ENCODE measurements at regions not wholly inside any gene's neighbourhood (a gene's known extent, or its start where the extent isn't known, plus 50 kb on each side); places are given as distances from the start of the nearest gene placed in this dataset.
"Not testable (repeated sequence)": the region's sequence is repeated elsewhere in the genome, so short reads cannot be mapped to it uniquely, and the experiment has no call there.

DNA sequence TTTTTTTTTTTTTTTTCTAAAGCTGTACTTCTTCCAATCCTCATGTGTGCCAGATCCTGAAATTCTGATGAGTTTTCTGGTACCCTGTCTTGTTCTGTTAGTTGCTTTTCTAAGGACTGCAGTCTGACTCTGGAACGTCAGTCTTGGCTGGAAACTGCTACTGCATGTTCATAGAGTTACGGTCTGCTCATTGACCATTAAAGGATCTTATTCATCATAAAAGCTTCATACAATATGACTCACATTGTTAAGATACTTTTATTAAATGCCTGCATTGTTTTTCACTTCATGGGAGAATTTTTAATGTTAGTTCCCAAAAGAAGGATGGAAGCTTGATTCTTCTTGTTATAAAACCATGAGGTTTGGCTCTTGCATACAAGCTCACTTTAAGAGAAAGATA is 233.6 kb downstream of the SYT10 start:
- Histone ChIP-seq H4K20me1 (replicated peaks; ENCODE audit: control insufficient read depth, extremely low read depth, insufficient read depth, low read length) (no peaks in the 10 kb centered on the region), H3K9ac (replicated peaks; ENCODE audit: extremely low read depth, insufficient read depth, low read length) (no peak overlapping the region), H3K27ac (ENCODE audit: insufficient read depth, low read depth, low read length) (no peak overlapping the region), H3K79me2 (ENCODE audit: control insufficient read depth, insufficient read depth, low read length) (no peaks in the 10 kb centered on the region), H3K27me3 (ENCODE audit: control insufficient read depth in 2 of 2, insufficient read depth in 2 of 2, low read length in 2 of 2) (no peaks in the 10 kb centered on the region), H3K9me3 (replicated peaks; ENCODE audit: control insufficient read depth, insufficient read depth, low read length) (no peaks in the 10 kb centered on the region), H3K4me3 (replicated peaks in 1 of 3; ENCODE audit: insufficient read depth in 1 of 3, low read depth in 1 of 3, low read length in 3 of 3) (no peak overlapping the region), H3K4me2 (ENCODE audit: insufficient read depth, low read length) (no peak overlapping the region), H2AFZ (ENCODE audit: low read depth, low read length) (no peak overlapping the region), H3K4me1 (ENCODE audit: control insufficient read depth, extremely low read depth, insufficient read depth, low read length) (no peaks in the 10 kb centered on the region), H3K9me1 (replicated peaks; ENCODE audit: control insufficient read depth, extremely low read depth, insufficient read depth, low read length) (no peaks in the 10 kb centered on the region), H3K36me3 (ENCODE audit: control insufficient read depth in 2 of 2, extremely low read depth in 1 of 2, insufficient read depth in 2 of 2, low read length in 2 of 2) (no peaks in the 10 kb centered on the region)
- ChIA-PET POLR2A (no interaction called here), CTCF (no interaction called here)
- BruUV-seq (replicated peaks): no TSS peak
- dilution Hi-C loops (cut with MboI; ENCODE audit: extremely low pct_ligation_motif_present, low sequenced_read_pairs) (no loop called here), intact Hi-C loops (cut with micrococcal nuclease) (no loop called here)
- FAIRE-seq (no peak), DNase-seq (ENCODE audit: low read depth, low spot score) (no peak)
- TF ChIP-seq, protein P1, sequence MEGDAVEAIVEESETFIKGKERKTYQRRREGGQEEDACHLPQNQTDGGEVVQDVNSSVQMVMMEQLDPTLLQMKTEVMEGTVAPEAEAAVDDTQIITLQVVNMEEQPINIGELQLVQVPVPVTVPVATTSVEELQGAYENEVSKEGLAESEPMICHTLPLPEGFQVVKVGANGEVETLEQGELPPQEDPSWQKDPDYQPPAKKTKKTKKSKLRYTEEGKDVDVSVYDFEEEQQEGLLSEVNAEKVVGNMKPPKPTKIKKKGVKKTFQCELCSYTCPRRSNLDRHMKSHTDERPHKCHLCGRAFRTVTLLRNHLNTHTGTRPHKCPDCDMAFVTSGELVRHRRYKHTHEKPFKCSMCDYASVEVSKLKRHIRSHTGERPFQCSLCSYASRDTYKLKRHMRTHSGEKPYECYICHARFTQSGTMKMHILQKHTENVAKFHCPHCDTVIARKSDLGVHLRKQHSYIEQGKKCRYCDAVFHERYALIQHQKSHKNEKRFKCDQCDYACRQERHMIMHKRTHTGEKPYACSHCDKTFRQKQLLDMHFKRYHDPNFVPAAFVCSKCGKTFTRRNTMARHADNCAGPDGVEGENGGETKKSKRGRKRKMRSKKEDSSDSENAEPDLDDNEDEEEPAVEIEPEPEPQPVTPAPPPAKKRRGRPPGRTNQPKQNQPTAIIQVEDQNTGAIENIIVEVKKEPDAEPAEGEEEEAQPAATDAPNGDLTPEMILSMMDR (IDR thresholded peaks at IDR 0.05; ENCODE audit: extremely low read depth in 1 of 2, insufficient read depth in 1 of 2, low read depth in 1 of 2, low read length in 2 of 2): no peak
- TF ChIP-seq EZH2 (IDR thresholded peaks at IDR 0.05; ENCODE audit: borderline replicate concordance, low read depth, low read length, severe bottlenecking): no peak
- TF ChIP-seq POLR2AphosphoS5 (IDR thresholded peaks at IDR 0.05; ENCODE audit: insufficient read depth, low read depth, low read length): no peak
- no peak for TF ChIP-seq FOS (IDR thresholded peaks at IDR 0.05; ENCODE audit: borderline replicate concordance, insufficient read depth, low read length)
- TF ChIP-seq, protein P2, sequence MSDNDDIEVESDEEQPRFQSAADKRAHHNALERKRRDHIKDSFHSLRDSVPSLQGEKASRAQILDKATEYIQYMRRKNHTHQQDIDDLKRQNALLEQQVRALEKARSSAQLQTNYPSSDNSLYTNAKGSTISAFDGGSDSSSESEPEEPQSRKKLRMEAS (IDR thresholded peaks at IDR 0.05; ENCODE audit: insufficient read depth, insufficient read length): no peak
- no peak for TF ChIP-seq JUN (IDR thresholded peaks at IDR 0.05; ENCODE audit: borderline replicate concordance, insufficient read depth, insufficient read length, low read depth)
- no peak for TF ChIP-seq POLR2A (IDR thresholded peaks at IDR 0.05; ENCODE audit: low read depth, low read length)
- no peak for TF ChIP-seq GATA2 (IDR thresholded peaks at IDR 0.05; ENCODE audit: insufficient read depth, insufficient read length, low read depth, low read length)
- TF ChIP-seq MYC (IDR thresholded peaks at IDR 0.05; ENCODE audit: low read depth, low read length): no peak

DNA sequence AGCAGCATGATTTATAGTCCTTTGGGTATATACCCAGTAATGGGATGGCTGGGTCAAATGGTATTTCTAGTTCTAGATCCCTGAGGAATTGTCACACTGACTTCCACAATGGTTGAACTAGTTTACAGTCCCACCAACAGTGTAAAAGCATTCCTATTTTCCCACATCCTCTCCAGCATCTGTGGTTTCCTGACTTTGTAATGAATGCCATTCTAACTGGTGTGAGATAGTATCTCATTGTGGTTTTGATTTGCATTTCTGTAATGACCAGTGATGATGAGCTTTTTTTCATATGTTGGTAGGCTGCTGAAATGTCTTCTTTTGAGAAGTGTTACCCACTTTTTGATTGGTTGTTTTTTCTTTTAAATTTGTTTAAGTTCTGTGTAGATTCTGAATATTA is 245.2 kb downstream of the SYT10 start:
- H3K9ac ChIP-seq (replicated peaks; ENCODE audit: extremely low read depth, insufficient read depth, low read length); CTCF ChIA-PET; intact Hi-C loops (cut with micrococcal nuclease); H3K4me1 ChIP-seq (ENCODE audit: control insufficient read depth, extremely low read depth, insufficient read depth, low read length); POLR2A ChIA-PET; H2AFZ ChIP-seq (ENCODE audit: low read depth, low read length); H3K9me1 ChIP-seq (replicated peaks; ENCODE audit: control insufficient read depth, extremely low read depth, insufficient read depth, low read length); H3K27me3 ChIP-seq (ENCODE audit: control insufficient read depth in 2 of 2, insufficient read depth in 2 of 2, low read length in 2 of 2); H3K4me3 ChIP-seq (replicated peaks in 1 of 3; ENCODE audit: insufficient read depth in 1 of 3, low read depth in 1 of 3, low read length in 3 of 3); H3K79me2 ChIP-seq (ENCODE audit: control insufficient read depth, insufficient read depth, low read length); H3K36me3 ChIP-seq (ENCODE audit: control insufficient read depth in 2 of 2, extremely low read depth in 1 of 2, insufficient read depth in 2 of 2, low read length in 2 of 2); BruUV-seq (replicated peaks); FAIRE-seq; H3K9me3 ChIP-seq (replicated peaks; ENCODE audit: control insufficient read depth, insufficient read depth, low read length); DNase-seq (ENCODE audit: low read depth, low spot score); H3K27ac ChIP-seq (ENCODE audit: insufficient read depth, low read depth, low read length); dilution Hi-C loops (cut with MboI; ENCODE audit: extremely low pct_ligation_motif_present, low sequenced_read_pairs); H4K20me1 ChIP-seq (replicated peaks; ENCODE audit: control insufficient read depth, extremely low read depth, insufficient read depth, low read length); H3K4me2 ChIP-seq (ENCODE audit: insufficient read depth, low read length): not testable (repeated sequence)
